ENCODE measurements at regions not wholly inside any gene's neighbourhood (a gene's known extent, or its start where the extent isn't known, plus 50 kb on each side); places are given as distances from the start of the nearest gene placed in this dataset.

DNA sequence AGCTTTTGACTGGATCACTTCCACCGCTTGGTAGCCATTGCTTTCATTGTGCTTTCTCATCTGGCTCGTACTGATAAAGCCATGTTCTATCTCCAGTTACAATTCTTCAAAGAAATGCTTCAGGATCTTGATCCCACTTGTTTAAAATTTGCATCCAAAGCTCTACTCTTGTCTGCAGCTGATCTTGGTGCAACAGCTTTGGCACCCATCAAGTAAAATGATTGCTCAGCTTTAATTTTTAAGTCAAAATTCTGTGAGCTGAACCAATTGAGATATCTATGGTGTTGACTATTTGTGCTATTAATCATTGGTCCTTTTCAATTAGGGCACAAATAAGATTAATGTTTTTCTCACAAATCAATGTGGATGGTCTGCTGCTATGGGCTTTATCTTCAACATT, 54.8 kb upstream of the DUSP10 start:
- no peak for TF ChIP-seq CTCF (IDR thresholded peaks at IDR 0.05)
- no peak for TF ChIP-seq POLR2AphosphoS5 (IDR thresholded peaks at IDR 0.05)
- no peak for TF ChIP-seq EP300 (IDR thresholded peaks at IDR 0.05)
- no peak for TF ChIP-seq POLR2A (IDR thresholded peaks at IDR 0.05)

All from stomach (tissue), 4 donors.